Trophoblast cell (in vitro differentiated cells and primary cell): ENCODE measurements at regions not wholly inside any gene's neighbourhood (a gene's known extent, or its start where the extent isn't known, plus 50 kb on each side); places are given as distances from the start of the nearest gene placed in this dataset.

Source experiments
- DNase-seq, 2 donors: peaks; one replicate each; pipeline ENCODE4 v3.0.0-alpha.2; 2016
- H2AFZ ChIP-seq: 2 replicates; pipeline ENCODE4 v1.6.1; 2013; ENCODE audit warnings: low read length, moderate library complexity, mild to moderate bottlenecking; ENCODE audit not compliant: insufficient read depth, poor library complexity
- H2AK5ac ChIP-seq: 2 replicates; pipeline ENCODE4 v1.6.1; 2013; ENCODE audit warnings: mild to moderate bottlenecking, low read length
- H2BK120ac ChIP-seq: 2 replicates; pipeline ENCODE4 v1.6.1; 2013; ENCODE audit warnings: low read length, mild to moderate bottlenecking, moderate library complexity; ENCODE audit not compliant: insufficient read depth, poor library complexity
- H2BK12ac ChIP-seq: 2 replicates; pipeline ENCODE4 v1.6.1; 2013; ENCODE audit warnings: mild to moderate bottlenecking, low read length, moderate library complexity
- H2BK5ac ChIP-seq: 2 replicates; pipeline ENCODE4 v1.6.1; 2013; ENCODE audit warnings: low read length, low read depth, moderate library complexity, mild to moderate bottlenecking; ENCODE audit not compliant: poor library complexity
- H3K14ac ChIP-seq: 2 replicates; pipeline ENCODE4 v1.6.1; 2013; ENCODE audit warnings: mild to moderate bottlenecking, low read length
- H3K18ac ChIP-seq: 2 replicates; pipeline ENCODE4 v1.6.1; 2013; ENCODE audit warnings: mild to moderate bottlenecking, low read length
- H3K23ac ChIP-seq: 2 replicates; pipeline ENCODE4 v1.6.1; 2013; ENCODE audit warnings: low read length
- H3K27ac ChIP-seq: 2 replicates; pipeline ENCODE4 v1.5.1; 2013; ENCODE audit warnings: low read depth, mild to moderate bottlenecking, inconsistent platforms, low read length, moderate library complexity
- H3K27me3 ChIP-seq: 2 replicates; pipeline ENCODE4 v1.6.1; 2013; ENCODE audit warnings: inconsistent platforms, mild to moderate bottlenecking, low read length, moderate library complexity; ENCODE audit not compliant: insufficient read depth
- H3K36me3 ChIP-seq, 2 experiments: 1 replicate in 1 of 2; 2 replicates in 1 of 2; pipeline ENCODE4 v1.6.1; 2013; ENCODE audit warnings: low read length in 2 of 2, mild to moderate bottlenecking in 2 of 2, moderate library complexity in 1 of 2; ENCODE audit not compliant: insufficient read depth in 2 of 2, control insufficient read depth in 1 of 2
- H3K4ac ChIP-seq: 2 replicates; pipeline ENCODE4 v1.6.1; 2013; ENCODE audit warnings: low read depth, mild to moderate bottlenecking, low read length, moderate library complexity
- H3K4me1 ChIP-seq, 2 experiments: 1 replicate in 1 of 2; 2 replicates in 1 of 2; pipeline ENCODE4 v1.6.1; 2013; ENCODE audit warnings: low read length in 2 of 2, mild to moderate bottlenecking in 2 of 2, moderate library complexity in 1 of 2; ENCODE audit not compliant: insufficient read depth in 2 of 2, control insufficient read depth in 1 of 2
- H3K4me2 ChIP-seq: 2 replicates; pipeline ENCODE4 v1.6.1; 2013; ENCODE audit warnings: inconsistent platforms, mild to moderate bottlenecking, low read length, moderate library complexity
- H3K4me3 ChIP-seq: 2 replicates; pipeline ENCODE4 v1.5.1; 2013; ENCODE audit warnings: mild to moderate bottlenecking, low read depth, low read length, inconsistent platforms
- H3K79me1 ChIP-seq: one replicate; pipeline ENCODE4 v1.6.1; 2013; ENCODE audit warnings: low read length
- H3K79me2 ChIP-seq: 2 replicates; pipeline ENCODE4 v1.6.1; 2013; ENCODE audit warnings: low read length, mild to moderate bottlenecking; ENCODE audit not compliant: control insufficient read depth, insufficient read depth, poor library complexity
- H3K9ac ChIP-seq: 2 replicates; pipeline ENCODE4 v1.6.1; 2013; ENCODE audit warnings: mild to moderate bottlenecking, low read length
- H3K9me3 ChIP-seq: 2 replicates; pipeline ENCODE4 v1.6.1; 2013; ENCODE audit warnings: low read depth, mild to moderate bottlenecking, control low read depth, inconsistent platforms, low read length; ENCODE audit not compliant: insufficient read depth
- H4K12ac ChIP-seq: 2 replicates; pipeline ENCODE4 v1.6.1; 2013; ENCODE audit warnings: low read depth, mild to moderate bottlenecking, low read length, moderate library complexity
- H4K8ac ChIP-seq: 2 replicates; pipeline ENCODE4 v1.6.1; 2013; ENCODE audit warnings: low read depth, mild to moderate bottlenecking, low read length, moderate library complexity
- H4K91ac ChIP-seq: one replicate; pipeline ENCODE4 v1.6.1; 2013; ENCODE audit warnings: low read depth, mild to moderate bottlenecking, low read length, moderate library complexity
- WGBS: extraction: QIAGEN DNeasy Blood & Tissue Kit; methylation state at CpG from one replicate; pipeline ENCODE4 v1.1.7; 2013; ENCODE audit warnings: missing lambda C conversion rate; ENCODE audit not compliant: insufficient read length, insufficient coverage; ENCODE audit errors: extremely low coverage; 5-methylcytosine and 5-hydroxymethylcytosine counted together

- Histone ChIP-seq H3K4me1 (no peaks in the 10 kb centered on the region), H4K91ac (no peak overlapping the region), H3K36me3 (no peaks in the 10 kb centered on the region), H3K18ac (no peak overlapping the region), H3K4me3 (no peak overlapping the region), H2BK5ac (no peak overlapping the region), H3K79me1 (no peaks in the 10 kb centered on the region), H4K8ac (no peak overlapping the region), H3K9me3 (peaks cover 2% of the 10 kb centered on the region), H2BK120ac (no peak overlapping the region), H3K9ac (peak overlapping the region; percentile 0), H3K27me3 (no peaks in the 10 kb centered on the region), H2BK12ac (no peak overlapping the region), H3K4ac (no peak overlapping the region), H3K14ac (no peak overlapping the region), H4K12ac (no peak overlapping the region), H3K23ac (no peak overlapping the region), H2AFZ (no peak overlapping the region), H2AK5ac (no peak overlapping the region), H3K4me2 (no peak overlapping the region), H3K79me2 (no peaks in the 10 kb centered on the region), H3K27ac (no peak overlapping the region)
- DNase-seq = no peak
- no CpG with 5 or more reads among the region's 1 CpG for WGBS
These were observed 122.5 kb upstream of the GDNF start for GRCh38 chr5:37962389-37962788.

- Histone ChIP-seq H3K79me2 (no peaks in the 10 kb centered on the region), H3K23ac (no peak overlapping the region), H2AFZ (no peak overlapping the region), H3K9me3 (peaks cover 2% of the 10 kb centered on the region), H3K14ac (no peak overlapping the region), H3K4me3 (no peak overlapping the region), H3K4ac (no peak overlapping the region), H3K9ac (no peak overlapping the region), H2BK5ac (no peak overlapping the region), H3K27me3 (no peaks in the 10 kb centered on the region), H3K4me1 (peaks cover 3% of the 10 kb centered on the region in 2 experiments), H3K4me2 (no peak overlapping the region), H4K8ac (no peak overlapping the region), H2BK120ac (no peak overlapping the region), H3K18ac (no peak overlapping the region), H4K12ac (no peak overlapping the region), H2AK5ac (no peak overlapping the region), H2BK12ac (no peak overlapping the region), H3K79me1 (no peaks in the 10 kb centered on the region), H3K27ac (no peak overlapping the region), H3K36me3 (no peaks in the 10 kb centered on the region), H4K91ac (no peak overlapping the region)
- no CpG with 5 or more reads among the region's 1 CpG for WGBS
- DNase-seq = no peak
These were observed 117.4 kb upstream of the GDNF start for GRCh38 chr5:37957218-37957617.

- H2AK5ac ChIP-seq = no peak overlapping the region
- no peak overlapping the region for H3K4me2 ChIP-seq
- H4K12ac ChIP-seq = no peak overlapping the region
- H3K14ac ChIP-seq = no peak overlapping the region
- H4K91ac ChIP-seq = no peak overlapping the region
- no peak overlapping the region for H3K18ac ChIP-seq
- H2BK5ac ChIP-seq = no peak overlapping the region
- no peaks in the 10 kb centered on the region for H3K79me1 ChIP-seq
- H3K27ac ChIP-seq = no peak overlapping the region
- no CpG with 5 or more reads among the region's 4 CpGs for WGBS
- H2BK12ac ChIP-seq = no peak overlapping the region
- no peak overlapping the region for H3K23ac ChIP-seq
- no peak overlapping the region for H2BK120ac ChIP-seq
- H3K79me2 ChIP-seq = no peaks in the 10 kb centered on the region
- no peak overlapping the region for H4K8ac ChIP-seq
- H2AFZ ChIP-seq = no peak overlapping the region
- peaks cover 2% of the 10 kb centered on the region for H3K9me3 ChIP-seq
- H3K27me3 ChIP-seq = no peaks in the 10 kb centered on the region
- DNase-seq = no peak
- H3K9ac ChIP-seq = no peak overlapping the region
- no peaks in the 10 kb centered on the region for H3K36me3 ChIP-seq
- H3K4me3 ChIP-seq = no peak overlapping the region
- peaks cover 4 to 6% of the 10 kb centered on the region in 2 experiments for H3K4me1 ChIP-seq
- no peak overlapping the region for H3K4ac ChIP-seq
These were observed 115.9 kb upstream of the GDNF start for GRCh38 chr5:37955748-37956147.

GRCh38 chr5:37954561-37954960 is 114.7 kb upstream of the GDNF start:
- no peak overlapping the region for H4K12ac ChIP-seq
- H3K79me2 ChIP-seq = no peaks in the 10 kb centered on the region
- no peak overlapping the region for H2AFZ ChIP-seq
- DNase-seq = no peak
- H3K23ac ChIP-seq = no peak overlapping the region
- no peaks in the 10 kb centered on the region for H3K36me3 ChIP-seq
- H2BK12ac ChIP-seq = no peak overlapping the region
- H2AK5ac ChIP-seq = no peak overlapping the region
- H3K27me3 ChIP-seq = no peaks in the 10 kb centered on the region
- no peak overlapping the region for H3K4me3 ChIP-seq
- no peak overlapping the region for H3K18ac ChIP-seq
- H3K14ac ChIP-seq = no peak overlapping the region
- H3K4me2 ChIP-seq = no peak overlapping the region
- H3K9ac ChIP-seq = no peak overlapping the region
- peaks cover 4 to 6% of the 10 kb centered on the region in 2 experiments for H3K4me1 ChIP-seq
- H3K4ac ChIP-seq = no peak overlapping the region
- H4K91ac ChIP-seq = no peak overlapping the region
- no peak overlapping the region for H4K8ac ChIP-seq
- H2BK120ac ChIP-seq = no peak overlapping the region
- no peak overlapping the region for H2BK5ac ChIP-seq
- no peaks in the 10 kb centered on the region for H3K79me1 ChIP-seq
- no peak overlapping the region for H3K27ac ChIP-seq
- H3K9me3 ChIP-seq = peaks cover 2% of the 10 kb centered on the region
